Activated CD8-positive, alpha-beta memory T cell treated with anti-CD3 and anti-CD28 coated beads, Interleukin-2, amount 10 ng/mL, durations not matched to agents 7 days and 5 days (primary cell): ENCODE measurements at regions not wholly inside any gene's neighbourhood (a gene's known extent, or its start where the extent isn't known, plus 50 kb on each side); places are given as distances from the start of the nearest gene placed in this dataset.

Source experiments
- ATAC-seq: fragments of 150-1000 bp; cut with Tn5 transposase; one replicate; pipeline ENCODE4 v1.10.0; 2021; ENCODE audit warnings: moderate library complexity
- CTCF ChIA-PET: fragments of 350-600 bp; sonication (Branson Sonifier 250); formaldehyde crosslinking; loops from one replicate; lab custom pipeline; 2021; ENCODE audit warnings: antibody characterized with exemption; lab: Charles Lee
- DNase-seq: peaks from one replicate; pipeline ENCODE4 v3.0.0-alpha.2; 2020
- H3K27ac Mint-ChIP-seq: one replicate; pipeline ENCODE4 v1.8.0; 2021; ENCODE audit warnings: mild to moderate bottlenecking, mixed read lengths
- H3K27me3 Mint-ChIP-seq: one replicate; pipeline ENCODE4 v1.8.0; 2021; ENCODE audit warnings: mixed read lengths
- H3K36me3 Mint-ChIP-seq: one replicate; pipeline ENCODE4 v1.8.0; 2021; ENCODE audit warnings: mild to moderate bottlenecking, mixed read lengths
- H3K4me1 Mint-ChIP-seq: one replicate; pipeline ENCODE4 v1.8.0; 2021; ENCODE audit warnings: mixed read lengths
- H3K4me3 Mint-ChIP-seq: one replicate; pipeline ENCODE4 v1.8.0; 2021; ENCODE audit warnings: mild to moderate bottlenecking, moderate library complexity, mixed read lengths
- H3K9me3 Mint-ChIP-seq: one replicate; pipeline ENCODE4 v1.8.0; 2022; ENCODE audit warnings: low read depth, mixed read lengths

- H3K27ac Mint-ChIP-seq, result no peak overlapping the region
- CTCF ChIA-PET, result interaction anchor here (1.1 kb wide), 1 partner anchor 33 kb away, joined by 4 read pairs; no protein-coding TSS in a partner anchor
- DNase-seq (no peak), ATAC-seq (no peak)
- H3K36me3 Mint-ChIP-seq, result no peaks in the 10 kb centered on the region
- H3K4me1 Mint-ChIP-seq, result no peaks in the 10 kb centered on the region
- H3K9me3 Mint-ChIP-seq, result no peaks in the 10 kb centered on the region
- no peak overlapping the region for H3K4me3 Mint-ChIP-seq
- H3K27me3 Mint-ChIP-seq, result peaks cover 3% of the 10 kb centered on the region
Observed at GRCh38 chr7:21221130-21221529, 206.8 kb upstream of the SP4 start.

- no peak for DNase-seq
- Mint-ChIP-seq H3K4me3 (no peak overlapping the region), H3K27me3 (peaks cover 39% of the 10 kb centered on the region), H3K36me3 (no peaks in the 10 kb centered on the region), H3K4me1 (no peaks in the 10 kb centered on the region), H3K9me3 (no peaks in the 10 kb centered on the region), H3K27ac (no peak overlapping the region)
- no peak for ATAC-seq
- CTCF ChIA-PET, result interaction anchor here (1.3 to 1.7 kb wide), 2 partner anchors 15 to 30 kb away, joined by 3 to 7 read pairs; no protein-coding TSS in a partner anchor
Observed at GRCh38 chr7:21238400-21239116, 189.3 kb upstream of the SP4 start.

GRCh38 chr7:21243265-21243664 is 184.6 kb upstream of the SP4 start:
- Mint-ChIP-seq H3K9me3 (no peaks in the 10 kb centered on the region), H3K36me3 (no peaks in the 10 kb centered on the region), H3K27me3 (peaks cover 49% of the 10 kb centered on the region), H3K27ac (no peak overlapping the region), H3K4me3 (no peak overlapping the region), H3K4me1 (no peaks in the 10 kb centered on the region)
- DNase-seq (no peak), ATAC-seq (no peak)
- CTCF ChIA-PET, result no interaction called here

- DNase-seq (no peak), ATAC-seq (no peak)
- no peaks in the 10 kb centered on the region for H3K36me3 Mint-ChIP-seq
- CTCF ChIA-PET, result interaction anchor here (0.5 kb wide), 1 partner anchor 383 kb away, joined by 4 read pairs; no protein-coding TSS in a partner anchor
- no peak overlapping the region for H3K4me3 Mint-ChIP-seq
- peaks cover 13% of the 10 kb centered on the region for H3K4me1 Mint-ChIP-seq
- H3K27me3 Mint-ChIP-seq, result peaks cover 76% of the 10 kb centered on the region
- H3K9me3 Mint-ChIP-seq, result no peaks in the 10 kb centered on the region
- H3K27ac Mint-ChIP-seq, result no peak overlapping the region
Observed at GRCh38 chr7:21251151-21251800, 176.6 kb upstream of the SP4 start.

- CTCF ChIA-PET, result interaction anchor here (0.6 to 2.6 kb wide), 22 partner anchors 8 to 829 kb away, joined by 3 to 12 read pairs (median 4); partner anchors contain the start of gene DNAH11
- Mint-ChIP-seq H3K4me1 (peaks cover 15% of the 10 kb centered on the region), H3K27me3 (peaks cover 64% of the 10 kb centered on the region), H3K27ac (no peak overlapping the region), H3K36me3 (no peaks in the 10 kb centered on the region), H3K4me3 (peak overlapping the region; percentile 39), H3K9me3 (no peaks in the 10 kb centered on the region)
- ATAC-seq, result peak; percentile 80
- peak; percentile 65 for DNase-seq
Observed at GRCh38 chr7:21253740-21254687, 173.9 kb upstream of the SP4 start.

GRCh38 chr7:21256310-21256877 is 171.5 kb upstream of the SP4 start:
- peak; percentile 49 for DNase-seq
- CTCF ChIA-PET, result interaction anchor here (0.7 to 2.7 kb wide), 21 partner anchors 8 to 744 kb away, joined by 3 to 8 read pairs (median 3); partner anchors contain the start of gene SP4
- ATAC-seq, result no peak
- H3K36me3 Mint-ChIP-seq, result peaks cover 4% of the 10 kb centered on the region
- no peak overlapping the region for H3K27ac Mint-ChIP-seq
- no peaks in the 10 kb centered on the region for H3K9me3 Mint-ChIP-seq
- H3K4me3 Mint-ChIP-seq, result no peak overlapping the region
- H3K4me1 Mint-ChIP-seq, result peaks cover 21% of the 10 kb centered on the region
- H3K27me3 Mint-ChIP-seq, result peaks cover 41% of the 10 kb centered on the region

GRCh38 chr7:21260939-21261338 is 166.9 kb upstream of the SP4 start:
- Mint-ChIP-seq H3K27me3 (peaks cover 2% of the 10 kb centered on the region), H3K9me3 (no peaks in the 10 kb centered on the region), H3K36me3 (peaks cover 10% of the 10 kb centered on the region), H3K27ac (no peak overlapping the region), H3K4me1 (peaks cover 18% of the 10 kb centered on the region), H3K4me3 (no peak overlapping the region)
- ATAC-seq, result no peak
- DNase-seq, result no peak
- CTCF ChIA-PET, result interaction anchor here (1.0 to 1.2 kb wide), 3 partner anchors 12 to 506 kb away, joined by 3 to 4 read pairs (median 3); no protein-coding TSS in a partner anchor

GRCh38 chr7:21261627-21262594 is 166.0 kb upstream of the SP4 start:
- peak; percentile 84 for DNase-seq
- peaks cover 10% of the 10 kb centered on the region for H3K36me3 Mint-ChIP-seq
- no peak overlapping the region for H3K4me3 Mint-ChIP-seq
- peak overlapping the region; percentile 74 for H3K27ac Mint-ChIP-seq
- H3K9me3 Mint-ChIP-seq, result no peaks in the 10 kb centered on the region
- CTCF ChIA-PET, result interaction anchor here (0.7 to 3.0 kb wide), 20 partner anchors 8 to 822 kb away, joined by 3 to 14 read pairs (median 3); no protein-coding TSS in a partner anchor
- peak; percentile 99 for ATAC-seq
- peaks cover 16% of the 10 kb centered on the region for H3K4me1 Mint-ChIP-seq
- H3K27me3 Mint-ChIP-seq, result no peaks in the 10 kb centered on the region

GRCh38 chr7:21269021-21269420 is 158.9 kb upstream of the SP4 start:
- no peaks in the 10 kb centered on the region for H3K27me3 Mint-ChIP-seq
- no peaks in the 10 kb centered on the region for H3K9me3 Mint-ChIP-seq
- H3K36me3 Mint-ChIP-seq, result peaks cover 3% of the 10 kb centered on the region
- ATAC-seq (no peak), DNase-seq (no peak)
- no peak overlapping the region for H3K4me3 Mint-ChIP-seq
- H3K4me1 Mint-ChIP-seq, result no peaks in the 10 kb centered on the region
- CTCF ChIA-PET, result interaction anchor here (1.6 kb wide), 1 partner anchor 30 kb away, joined by 3 read pairs; no protein-coding TSS in a partner anchor
- no peak overlapping the region for H3K27ac Mint-ChIP-seq

GRCh38 chr7:21276471-21277035 is 151.3 kb upstream of the SP4 start:
- DNase-seq (no peak), ATAC-seq (no peak)
- Mint-ChIP-seq H3K4me1 (peaks cover 8% of the 10 kb centered on the region), H3K27me3 (no peaks in the 10 kb centered on the region), H3K9me3 (peaks cover 7% of the 10 kb centered on the region), H3K4me3 (no peak overlapping the region), H3K36me3 (peaks cover 9% of the 10 kb centered on the region), H3K27ac (no peak overlapping the region)
- CTCF ChIA-PET, result no interaction called here

- DNase-seq (no peak), ATAC-seq (no peak)
- Mint-ChIP-seq H3K27ac (no peak overlapping the region), H3K9me3 (peaks cover 7% of the 10 kb centered on the region), H3K27me3 (no peaks in the 10 kb centered on the region), H3K36me3 (peaks cover 13% of the 10 kb centered on the region), H3K4me3 (no peak overlapping the region), H3K4me1 (peaks cover 8% of the 10 kb centered on the region)
- CTCF ChIA-PET, result interaction anchor here (3.5 kb wide), 1 partner anchor 16 kb away, joined by 14 read pairs; no protein-coding TSS in a partner anchor
Observed at GRCh38 chr7:21278944-21279343, 148.9 kb upstream of the SP4 start.
